Activated naive CD8-positive, alpha-beta T cell treated with anti-CD3 and anti-CD28 coated beads, Interleukin-2, amount 50 U/mL, for 24 hours (primary cell): ENCODE measurements at regions not wholly inside any gene's neighbourhood (a gene's known extent, or its start where the extent isn't known, plus 50 kb on each side); places are given as distances from the start of the nearest gene placed in this dataset.
"Not testable (repeated sequence)": the region's sequence is repeated elsewhere in the genome, so short reads cannot be mapped to it uniquely, and the experiment has no call there.

Source experiments
- ATAC-seq: fragments of 150-1000 bp; cut with Tn5 transposase; one replicate; pipeline ENCODE4 v1.10.0; 2021
- DNase-seq: peaks from one replicate; pipeline ENCODE4 v3.0.0; 2021
- H3K27ac Mint-ChIP-seq: one replicate; pipeline ENCODE4 v1.8.0; 2021; ENCODE audit warnings: mild to moderate bottlenecking, mixed read lengths
- H3K27me3 Mint-ChIP-seq: one replicate; pipeline ENCODE4 v1.8.0; 2021; ENCODE audit warnings: mixed read lengths
- H3K36me3 Mint-ChIP-seq: one replicate; pipeline ENCODE4 v1.8.0; 2021; ENCODE audit warnings: low read depth, mixed read lengths
- H3K4me1 Mint-ChIP-seq: one replicate; pipeline ENCODE4 v1.8.0; 2021; ENCODE audit warnings: mixed read lengths
- H3K4me3 Mint-ChIP-seq: one replicate; pipeline ENCODE4 v1.8.0; 2021; ENCODE audit warnings: mild to moderate bottlenecking, moderate library complexity, mixed read lengths
- H3K9me3 Mint-ChIP-seq: one replicate; pipeline ENCODE4 v1.8.0; 2021; ENCODE audit warnings: mixed read lengths

DNA sequence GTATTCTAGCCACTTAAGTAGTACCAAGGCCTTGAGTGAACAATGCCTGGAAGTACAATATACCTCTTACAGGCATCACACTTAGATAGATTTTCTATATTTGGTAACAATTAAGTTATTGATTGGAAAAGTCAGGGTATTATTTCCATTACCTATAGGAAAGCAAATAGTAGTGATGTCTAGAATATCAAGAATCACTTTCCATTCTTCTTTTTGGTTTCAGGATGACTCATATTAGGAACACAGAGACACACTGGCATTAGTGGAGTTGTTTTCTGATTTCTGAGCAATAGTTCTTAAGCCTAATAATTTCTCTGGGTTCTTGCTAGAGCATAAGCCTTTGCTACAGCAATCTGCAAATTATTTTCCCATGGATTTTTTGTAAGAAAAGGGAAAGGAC, 1640.0 kb upstream of the SEL1L start:
- Mint-ChIP-seq H3K27ac (no peak overlapping the region), H3K36me3 (no peaks in the 10 kb centered on the region), H3K4me3 (no peak overlapping the region), H3K4me1 (no peaks in the 10 kb centered on the region), H3K9me3 (peaks cover 17% of the 10 kb centered on the region), H3K27me3 (no peaks in the 10 kb centered on the region)
- ATAC-seq (no peak), DNase-seq (no peak)

DNA sequence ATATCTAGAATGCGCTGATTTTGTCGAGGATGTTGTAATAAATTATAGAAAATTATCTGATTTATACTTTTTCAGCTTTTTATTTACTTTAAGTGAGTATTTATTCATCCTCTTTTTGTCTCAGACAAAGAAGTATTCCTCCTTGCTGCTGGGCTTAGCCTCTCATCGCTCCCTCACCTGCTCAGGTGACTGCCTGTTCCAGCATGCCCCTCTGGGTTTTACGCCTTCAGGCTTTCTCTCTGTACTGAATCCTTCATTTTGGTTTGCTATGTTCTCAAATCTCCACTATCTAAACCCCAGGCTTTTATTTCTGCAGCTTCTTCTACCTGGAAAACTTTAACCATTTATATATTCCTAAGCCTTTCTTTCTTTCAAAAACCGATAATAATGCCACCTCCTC, 1650.9 kb upstream of the SEL1L start:
- no peak overlapping the region for H3K27ac Mint-ChIP-seq
- DNase-seq (no peak), ATAC-seq (no peak)

DNA sequence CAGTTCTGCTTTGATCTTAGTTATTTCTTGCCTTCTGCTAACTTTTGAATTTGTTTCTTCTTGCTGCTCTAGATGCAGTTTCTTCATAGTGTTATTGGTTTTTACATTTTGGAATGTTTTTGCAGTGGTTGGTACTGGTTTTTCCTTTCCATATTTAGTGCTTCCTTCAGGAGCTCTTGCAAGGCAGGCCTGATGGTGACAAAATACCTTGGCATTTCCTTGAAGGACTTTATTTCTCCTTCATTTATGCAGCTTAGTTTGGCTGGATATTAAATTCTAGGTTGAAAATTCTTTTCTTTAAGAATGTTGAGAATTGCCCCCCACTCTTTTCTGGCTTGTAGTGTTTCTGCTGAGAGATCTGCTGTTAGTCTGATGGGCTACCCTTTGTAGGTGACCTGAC, 1654.7 kb upstream of the SEL1L start:
- H3K27ac Mint-ChIP-seq, H3K4me1 Mint-ChIP-seq, H3K36me3 Mint-ChIP-seq, ATAC-seq, DNase-seq, H3K4me3 Mint-ChIP-seq, H3K27me3 Mint-ChIP-seq: not testable (repeated sequence)
- peaks cover 33% of the 10 kb centered on the region for H3K9me3 Mint-ChIP-seq

More for the DNA sequence above, 1650.9 kb upstream of the SEL1L start:
- H3K9me3 Mint-ChIP-seq, result peaks cover 31% of the 10 kb centered on the region
- H3K36me3 Mint-ChIP-seq, result no peaks in the 10 kb centered on the region
- H3K27me3 Mint-ChIP-seq, result no peaks in the 10 kb centered on the region
- no peak overlapping the region for H3K4me3 Mint-ChIP-seq
- H3K4me1 Mint-ChIP-seq, result no peaks in the 10 kb centered on the region

DNA sequence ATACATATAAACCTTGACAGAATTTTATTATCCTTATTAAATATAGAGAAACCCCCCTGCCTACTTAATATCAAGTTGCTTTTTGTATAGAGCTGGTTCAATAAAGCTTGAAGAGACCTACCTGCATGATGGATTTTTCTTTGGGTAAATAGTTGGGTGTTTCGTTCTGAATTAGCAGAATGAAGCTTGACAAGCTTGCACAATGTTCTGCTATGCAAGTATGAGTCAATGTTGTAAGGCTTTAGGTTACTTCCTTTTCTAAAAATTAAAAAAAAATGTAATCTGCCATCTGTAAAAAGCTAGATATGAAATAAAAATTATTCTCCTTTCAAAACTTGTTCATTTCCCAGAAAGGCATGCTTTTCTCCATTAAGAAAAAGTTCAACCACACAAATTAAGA, 1662.6 kb upstream of the SEL1L start:
- H3K36me3 Mint-ChIP-seq, result no peaks in the 10 kb centered on the region
- no peaks in the 10 kb centered on the region for H3K27me3 Mint-ChIP-seq
- H3K9me3 Mint-ChIP-seq, result peaks cover 13% of the 10 kb centered on the region
- ATAC-seq, result no peak
- H3K4me3 Mint-ChIP-seq, result no peak overlapping the region
- H3K27ac Mint-ChIP-seq, result no peak overlapping the region
- no peak for DNase-seq
- H3K4me1 Mint-ChIP-seq, result no peaks in the 10 kb centered on the region

DNA sequence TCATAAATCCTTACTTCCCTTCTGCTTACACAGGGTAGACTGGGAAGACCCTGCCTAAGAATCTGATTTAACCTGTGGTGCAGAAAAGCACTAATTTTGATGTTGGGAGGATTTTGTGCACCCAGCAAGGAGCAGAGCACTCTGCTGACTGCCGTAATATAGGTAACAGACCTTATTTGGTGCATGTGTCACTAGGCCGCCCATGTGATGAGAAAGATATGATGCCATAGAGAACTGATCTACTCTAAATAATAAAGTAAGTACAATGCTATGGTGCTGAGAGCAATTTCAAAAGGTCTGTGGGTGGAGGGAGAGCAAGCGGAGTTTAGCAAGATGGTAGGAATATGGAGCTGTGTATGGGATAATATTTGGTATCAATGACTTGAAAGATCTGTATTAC, 1663.6 kb upstream of the SEL1L start:
- H3K27ac Mint-ChIP-seq, result no peak overlapping the region
- no peak for ATAC-seq

DNA sequence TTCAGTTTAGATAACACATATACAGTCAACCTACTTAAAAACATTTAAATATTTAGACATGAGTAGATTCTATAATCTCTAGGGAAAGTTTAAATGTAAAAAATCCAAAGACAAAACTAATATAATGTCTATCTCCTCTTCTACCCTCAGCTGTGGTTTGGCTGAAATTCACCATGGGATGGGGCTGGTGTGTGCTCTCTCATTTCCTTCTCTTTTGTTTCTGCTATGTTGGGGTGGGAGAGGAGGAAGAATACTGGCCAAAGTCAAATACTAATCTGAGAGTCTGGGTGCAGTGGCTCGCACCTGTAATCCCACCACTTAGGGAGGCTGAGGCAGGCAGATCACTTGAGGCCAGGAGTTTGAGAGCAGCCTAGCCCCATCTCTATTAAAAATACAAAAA, 1673.9 kb upstream of the SEL1L start:
- Mint-ChIP-seq H3K27me3 (no peaks in the 10 kb centered on the region), H3K4me1 (no peaks in the 10 kb centered on the region), H3K9me3 (peaks cover 5% of the 10 kb centered on the region), H3K36me3 (no peaks in the 10 kb centered on the region), H3K27ac (no peak overlapping the region), H3K4me3 (no peak overlapping the region)
- DNase-seq (no peak), ATAC-seq (no peak)

More for the DNA sequence above, 1663.6 kb upstream of the SEL1L start:
- peaks cover 4% of the 10 kb centered on the region for H3K9me3 Mint-ChIP-seq
- no peak for DNase-seq
- no peaks in the 10 kb centered on the region for H3K27me3 Mint-ChIP-seq
- no peaks in the 10 kb centered on the region for H3K36me3 Mint-ChIP-seq
- H3K4me1 Mint-ChIP-seq, result no peaks in the 10 kb centered on the region
- H3K4me3 Mint-ChIP-seq, result no peak overlapping the region

DNA sequence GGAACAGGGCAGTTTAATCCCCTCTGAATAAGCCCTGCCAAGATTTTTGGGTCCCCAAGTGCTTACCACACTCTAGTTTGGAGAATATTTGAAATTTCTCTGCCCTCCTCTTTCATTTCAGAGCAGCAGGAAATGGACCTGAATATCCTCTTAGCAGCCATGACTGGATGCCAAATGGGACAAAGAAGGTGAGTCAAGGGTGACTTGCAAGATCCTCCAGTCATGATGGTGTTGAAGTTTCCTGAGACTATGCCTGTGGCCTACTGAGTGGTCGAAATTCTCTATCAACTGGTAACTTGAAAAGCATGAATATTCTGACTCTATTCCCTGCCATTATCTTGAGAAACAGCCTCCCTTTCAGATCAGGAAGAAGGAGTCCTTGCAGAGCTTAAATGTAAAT, 1674.7 kb upstream of the SEL1L start:
- H3K36me3 Mint-ChIP-seq, result no peaks in the 10 kb centered on the region
- H3K9me3 Mint-ChIP-seq, result peaks cover 13% of the 10 kb centered on the region
- DNase-seq, result no peak
- H3K27me3 Mint-ChIP-seq, result no peaks in the 10 kb centered on the region
- H3K4me1 Mint-ChIP-seq, result no peaks in the 10 kb centered on the region
- no peak for ATAC-seq
- H3K27ac Mint-ChIP-seq, result no peak overlapping the region
- H3K4me3 Mint-ChIP-seq, result no peak overlapping the region

DNA sequence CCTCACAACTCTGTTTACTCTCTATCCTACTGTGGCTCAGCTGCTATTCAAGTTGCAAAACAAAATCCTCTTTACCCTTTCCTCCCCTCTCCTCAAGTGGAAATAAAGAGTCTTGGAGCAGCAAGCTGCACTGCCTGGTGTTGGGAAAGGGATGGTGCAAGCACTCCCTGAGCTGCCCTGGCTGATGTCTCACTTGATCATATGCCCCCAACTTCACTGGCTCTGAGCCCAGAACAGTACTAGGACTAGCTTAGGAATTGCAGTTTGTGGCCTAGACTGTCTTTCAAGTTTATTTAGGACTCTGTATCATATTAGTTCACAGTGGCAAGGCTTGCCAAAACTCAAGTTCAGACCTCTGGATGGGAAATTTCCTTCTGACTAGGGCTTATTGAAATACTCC, 1683.8 kb upstream of the SEL1L start:
- Mint-ChIP-seq H3K27ac (no peak overlapping the region), H3K4me1 (no peaks in the 10 kb centered on the region), H3K4me3 (no peak overlapping the region), H3K27me3 (no peaks in the 10 kb centered on the region), H3K36me3 (no peaks in the 10 kb centered on the region), H3K9me3 (peaks cover 28% of the 10 kb centered on the region)
- ATAC-seq, result no peak
- DNase-seq, result no peak

DNA sequence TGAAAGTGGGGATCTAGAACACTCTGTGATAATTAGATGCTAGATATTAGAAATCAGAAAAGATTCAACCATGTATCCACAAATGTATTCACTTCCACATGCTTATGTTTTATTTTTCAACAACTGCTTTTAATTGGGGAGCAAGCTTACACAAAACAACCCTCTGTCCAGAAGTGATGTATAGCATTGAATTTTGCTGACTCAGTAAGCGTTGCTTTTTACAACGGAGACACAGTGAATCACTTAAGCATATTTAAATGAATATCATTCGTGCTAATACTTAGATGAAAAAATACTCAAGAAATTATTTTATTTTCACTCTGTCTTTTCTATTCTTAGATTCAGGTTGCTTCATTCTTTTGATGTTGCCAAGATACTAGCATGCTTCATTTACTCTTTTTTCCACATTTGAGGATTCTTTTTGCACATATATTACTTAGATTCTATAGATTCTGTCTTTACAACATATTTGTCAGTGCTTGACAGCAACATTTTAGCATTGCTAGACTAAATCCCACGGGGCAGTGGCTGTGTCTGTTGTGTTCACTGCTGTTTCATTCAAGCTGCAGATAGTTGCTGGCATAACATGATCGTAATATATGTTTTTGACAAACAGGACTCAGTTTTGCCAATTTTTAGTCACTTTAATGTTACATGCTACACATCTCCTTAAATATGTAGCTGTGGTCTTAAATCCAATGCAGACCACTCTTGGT, 1714.4 kb upstream of the SEL1L start:
- Mint-ChIP-seq H3K9me3 (peaks cover 29% of the 10 kb centered on the region), H3K27me3 (no peaks in the 10 kb centered on the region), H3K27ac (no peak overlapping the region), H3K36me3 (no peaks in the 10 kb centered on the region), H3K4me3 (no peak overlapping the region), H3K4me1 (no peaks in the 10 kb centered on the region)
- DNase-seq, result no peak
- ATAC-seq, result no peak

DNA sequence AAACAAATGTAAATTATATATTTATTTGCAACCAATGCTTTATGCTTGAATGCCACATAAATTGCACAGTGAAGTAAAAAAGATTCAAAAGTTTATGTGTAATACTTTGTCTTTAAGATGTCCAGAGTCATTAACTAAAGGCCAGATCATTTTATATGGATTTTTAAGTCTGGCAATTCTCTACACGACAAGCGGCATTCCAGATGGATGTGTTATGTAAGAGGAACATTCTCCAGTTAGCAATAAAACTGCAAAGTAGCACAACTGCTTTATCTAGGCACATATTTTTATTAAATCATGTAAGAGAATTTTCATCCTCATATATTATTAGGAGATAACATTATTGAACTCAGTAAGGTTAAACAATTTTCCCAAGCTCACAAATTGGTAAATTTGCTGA, 1717.7 kb upstream of the SEL1L start:
- no peak for ATAC-seq
- no peaks in the 10 kb centered on the region for H3K27me3 Mint-ChIP-seq
- H3K36me3 Mint-ChIP-seq, result no peaks in the 10 kb centered on the region

DNA sequence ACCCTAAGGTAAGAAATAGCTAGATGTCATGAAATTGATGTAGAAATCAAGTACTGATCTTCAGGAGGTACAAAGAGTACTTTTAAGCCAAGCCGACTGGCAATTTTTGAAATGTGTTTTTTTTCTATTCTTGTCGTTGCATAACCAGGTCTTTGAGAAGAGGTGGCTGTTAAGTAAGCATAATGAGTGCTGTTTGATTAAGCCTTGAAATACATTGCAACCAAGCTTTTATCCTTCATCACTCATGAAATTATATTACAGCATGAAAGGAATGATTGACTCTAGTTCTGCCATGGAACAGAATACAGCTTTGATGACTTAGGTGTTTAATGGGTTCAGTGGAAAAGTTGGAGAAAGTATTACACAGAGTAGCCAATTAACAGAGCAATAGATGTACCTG, 1720.2 kb upstream of the SEL1L start:
- ATAC-seq (no peak), DNase-seq (no peak)
- Mint-ChIP-seq H3K36me3 (no peaks in the 10 kb centered on the region), H3K9me3 (peaks cover 13% of the 10 kb centered on the region), H3K27me3 (no peaks in the 10 kb centered on the region), H3K4me3 (no peak overlapping the region), H3K27ac (no peak overlapping the region), H3K4me1 (no peaks in the 10 kb centered on the region)

More for the DNA sequence above, 1717.7 kb upstream of the SEL1L start:
- no peak overlapping the region for H3K4me3 Mint-ChIP-seq
- DNase-seq, result no peak
- peaks cover 19% of the 10 kb centered on the region for H3K9me3 Mint-ChIP-seq
- no peaks in the 10 kb centered on the region for H3K4me1 Mint-ChIP-seq
- no peak overlapping the region for H3K27ac Mint-ChIP-seq

DNA sequence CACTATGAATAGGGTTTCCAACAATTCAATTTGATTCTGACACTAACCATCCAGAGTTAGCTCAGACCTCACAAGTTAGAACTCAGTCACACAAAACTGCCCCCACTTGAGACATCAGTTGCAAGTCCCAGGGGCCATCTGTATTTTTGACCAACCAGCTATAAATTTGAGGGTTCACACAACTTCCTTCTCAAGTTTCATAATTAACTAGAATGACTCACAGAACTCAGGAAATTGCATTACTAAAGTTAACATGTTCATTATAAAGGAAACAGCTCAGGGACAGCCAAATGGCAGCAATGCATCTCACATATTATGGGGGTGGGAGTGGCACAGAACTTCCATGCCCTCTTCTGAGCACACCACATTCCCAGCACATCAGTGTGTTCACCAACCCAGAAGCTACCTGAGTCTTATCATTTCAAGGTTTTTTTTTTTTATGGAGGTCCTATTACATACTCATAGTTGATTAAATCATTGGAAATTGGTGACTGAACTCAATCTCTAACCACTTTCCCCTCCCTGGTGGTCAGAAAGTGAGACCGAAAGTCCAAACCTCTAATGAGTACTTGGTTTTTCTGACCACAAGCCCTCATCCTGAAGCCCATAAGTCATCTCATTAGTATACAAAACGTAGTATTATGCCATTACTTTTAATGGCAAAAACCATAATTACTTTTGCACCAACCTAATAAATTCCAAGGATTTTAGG, 1721.5 kb upstream of the SEL1L start:
- H3K36me3 Mint-ChIP-seq, result no peaks in the 10 kb centered on the region
- H3K4me3 Mint-ChIP-seq, result no peak overlapping the region
- ATAC-seq, result no peak
- no peak overlapping the region for H3K27ac Mint-ChIP-seq
- H3K27me3 Mint-ChIP-seq, result no peaks in the 10 kb centered on the region
- H3K9me3 Mint-ChIP-seq, result peaks cover 5% of the 10 kb centered on the region
- DNase-seq, result no peak
- no peaks in the 10 kb centered on the region for H3K4me1 Mint-ChIP-seq

DNA sequence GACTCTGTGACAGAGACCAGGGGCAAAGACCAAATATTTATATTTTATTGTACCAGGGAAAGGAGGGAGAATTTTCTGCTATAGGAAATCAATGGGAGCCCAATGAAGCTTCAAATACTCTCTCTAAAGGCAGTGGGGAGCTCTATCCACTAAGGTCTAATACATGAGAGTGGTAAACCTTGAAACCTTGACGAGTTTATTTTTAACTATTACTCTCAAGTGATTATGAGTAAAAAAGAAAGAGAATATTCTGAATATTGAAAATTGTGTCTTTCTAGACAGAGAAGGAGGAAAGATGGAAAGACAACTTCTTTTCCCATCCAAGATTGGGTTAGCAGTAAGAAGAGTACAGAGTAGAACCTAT, 1722.1 kb upstream of the SEL1L start:
- H3K36me3 Mint-ChIP-seq, result no peaks in the 10 kb centered on the region
- no peaks in the 10 kb centered on the region for H3K4me1 Mint-ChIP-seq
- DNase-seq (no peak), ATAC-seq (no peak)
- no peak overlapping the region for H3K27ac Mint-ChIP-seq
- peaks cover 6% of the 10 kb centered on the region for H3K9me3 Mint-ChIP-seq
- no peaks in the 10 kb centered on the region for H3K27me3 Mint-ChIP-seq
- no peak overlapping the region for H3K4me3 Mint-ChIP-seq

DNA sequence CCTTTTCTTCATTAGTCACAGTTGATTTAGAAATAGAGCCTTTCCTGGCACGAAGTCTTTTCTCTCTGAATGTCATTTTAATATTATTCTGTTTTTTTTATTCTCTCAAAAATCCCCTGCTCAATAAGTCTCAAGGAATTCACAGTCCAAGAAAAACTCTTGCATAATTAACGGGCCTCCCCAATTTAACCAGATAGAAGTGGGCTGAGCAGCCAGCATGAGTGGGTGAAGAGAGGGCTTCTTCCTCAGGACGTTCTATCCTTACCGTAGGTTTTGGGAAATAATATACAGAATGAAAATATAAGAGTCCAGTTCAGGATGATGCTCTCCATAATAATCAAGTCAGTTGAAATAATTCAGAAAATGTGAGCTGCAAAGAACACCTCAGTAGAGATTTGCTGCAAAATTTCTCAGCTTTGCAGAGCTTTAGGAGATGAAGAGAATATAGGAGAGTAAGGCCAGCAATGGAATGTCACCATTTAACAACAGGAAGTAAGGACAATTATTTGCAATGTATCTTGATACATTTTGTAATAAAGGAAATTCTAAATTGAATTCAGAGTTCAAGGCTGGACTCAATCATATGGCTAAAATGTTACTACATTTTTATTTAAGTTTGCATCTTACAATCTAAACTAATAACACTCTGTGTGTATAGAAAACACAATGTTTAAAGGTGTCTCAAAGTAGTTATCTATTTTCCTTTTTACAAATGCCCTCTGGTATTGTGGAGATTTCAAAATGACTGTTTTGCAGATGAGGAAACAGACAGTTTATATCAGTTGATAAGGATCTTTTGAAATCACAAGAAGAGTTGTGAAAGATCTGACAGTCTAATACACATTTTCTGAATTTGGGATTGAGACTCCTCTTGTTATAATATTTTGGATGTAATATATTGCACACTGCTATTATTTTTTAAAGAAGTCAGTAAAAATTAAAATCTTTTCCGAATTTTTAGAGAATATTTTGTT, 1724.1 kb upstream of the SEL1L start:
- DNase-seq (no peak), ATAC-seq (no peak)
- no peaks in the 10 kb centered on the region for H3K4me1 Mint-ChIP-seq
- peaks cover 8% of the 10 kb centered on the region for H3K9me3 Mint-ChIP-seq
- no peaks in the 10 kb centered on the region for H3K36me3 Mint-ChIP-seq
- no peaks in the 10 kb centered on the region for H3K27me3 Mint-ChIP-seq
- no peak overlapping the region for H3K4me3 Mint-ChIP-seq
- no peak overlapping the region for H3K27ac Mint-ChIP-seq

DNA sequence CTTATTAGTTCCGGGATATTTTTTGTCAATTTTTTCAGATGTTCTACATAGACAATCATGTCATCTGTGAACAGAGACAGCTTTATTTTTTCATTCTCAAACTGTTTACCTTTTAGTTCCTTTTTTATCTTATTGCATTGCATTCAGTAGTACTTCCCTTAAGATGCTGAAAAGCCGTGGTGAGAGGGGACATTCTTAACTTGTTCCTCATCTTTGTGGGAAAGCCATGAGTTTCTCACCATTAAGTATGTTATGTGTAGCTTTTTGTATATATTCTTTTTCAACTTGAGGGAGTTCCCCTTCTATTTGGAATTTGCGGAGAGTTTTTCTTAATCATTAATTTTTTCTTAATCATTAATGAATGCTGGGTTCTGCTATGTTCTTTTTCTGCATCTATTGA, 1727.1 kb upstream of the SEL1L start:
- DNase-seq (no peak), ATAC-seq (no peak)
- peaks cover 6% of the 10 kb centered on the region for H3K9me3 Mint-ChIP-seq
- H3K27me3 Mint-ChIP-seq, result no peaks in the 10 kb centered on the region
- no peaks in the 10 kb centered on the region for H3K36me3 Mint-ChIP-seq
- H3K27ac Mint-ChIP-seq, result no peak overlapping the region
- H3K4me3 Mint-ChIP-seq, result no peak overlapping the region
- no peaks in the 10 kb centered on the region for H3K4me1 Mint-ChIP-seq
